ENCODE measurements at regions not wholly inside any gene's neighbourhood (a gene's known extent, or its start where the extent isn't known, plus 50 kb on each side); places are given as distances from the start of the nearest gene placed in this dataset.

DNA sequence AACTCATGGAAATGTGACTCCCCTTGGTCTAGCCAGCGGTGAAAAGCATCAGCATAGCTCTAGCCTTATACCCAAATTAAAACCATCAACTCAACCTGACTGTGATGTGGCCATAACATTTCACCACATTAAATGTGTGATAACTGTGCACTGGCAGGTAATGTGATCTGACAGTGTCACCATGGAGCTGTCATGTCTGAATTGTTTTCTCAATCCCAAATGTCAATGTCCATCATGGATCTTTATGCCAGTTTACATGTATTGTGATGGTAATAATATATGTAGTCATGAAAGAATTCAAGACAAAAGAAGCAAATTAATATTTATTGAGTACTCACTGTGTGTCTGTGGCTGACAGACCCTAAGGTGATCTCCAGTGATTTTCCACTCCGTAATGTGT, 213.4 kb upstream of the EOMES start:
- Histone ChIP-seq H3K36me3 (ENCODE audit: control insufficient read depth, insufficient read depth, low read length) (no peaks in the 10 kb centered on the region), H3K4me1 (ENCODE audit: control insufficient read depth, insufficient read depth, low read length) (no peaks in the 10 kb centered on the region), H3K4me3 (ENCODE audit: low read length) (no peak overlapping the region), H3K27ac (ENCODE audit: low read length) (no peak overlapping the region), H3K27me3 (ENCODE audit: control insufficient read depth, insufficient read depth, low read length) (no peaks in the 10 kb centered on the region), H3K9me3 (replicated peaks; ENCODE audit: control insufficient read depth, low read depth, low read length) (no peaks in the 10 kb centered on the region)
- WGBS (ENCODE audit: insufficient coverage) = no CpG with 5 or more reads among the region's 2 CpGs
- DNase-seq = no peak

DNA sequence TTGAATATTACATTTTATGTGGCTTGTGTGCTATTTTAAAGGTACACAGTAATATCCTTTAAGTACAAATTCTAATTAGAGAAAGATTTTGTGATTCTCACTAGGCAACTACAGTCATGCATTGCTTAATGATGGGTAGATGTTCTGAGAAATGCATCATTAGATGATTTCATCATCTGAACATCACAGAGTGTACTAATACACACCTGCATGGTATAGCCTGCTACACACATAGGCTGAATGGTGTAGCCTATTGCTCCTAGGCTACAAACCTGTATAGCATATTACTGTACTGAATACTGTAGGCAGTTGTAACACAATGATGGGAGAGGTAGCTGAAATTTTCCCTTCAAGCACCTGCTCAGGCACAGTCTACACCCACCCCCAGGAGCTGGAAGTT, 217.4 kb upstream of the EOMES start:
- Histone ChIP-seq H3K4me3 (ENCODE audit: low read length) (no peak overlapping the region), H3K27ac (ENCODE audit: low read length) (no peak overlapping the region), H3K36me3 (ENCODE audit: control insufficient read depth, insufficient read depth, low read length) (no peaks in the 10 kb centered on the region), H3K27me3 (ENCODE audit: control insufficient read depth, insufficient read depth, low read length) (no peaks in the 10 kb centered on the region), H3K9me3 (replicated peaks; ENCODE audit: control insufficient read depth, low read depth, low read length) (no peaks in the 10 kb centered on the region), H3K4me1 (ENCODE audit: control insufficient read depth, insufficient read depth, low read length) (no peaks in the 10 kb centered on the region)
- no peak for DNase-seq

GRCh38 chr3:27939940-27940339, 217.8 kb upstream of the EOMES start:
- no peaks in the 10 kb centered on the region for H3K36me3 ChIP-seq (ENCODE audit: control insufficient read depth, insufficient read depth, low read length)
- no peaks in the 10 kb centered on the region for H3K9me3 ChIP-seq (replicated peaks; ENCODE audit: control insufficient read depth, low read depth, low read length)
- WGBS (ENCODE audit: insufficient coverage) = no CpG with 5 or more reads among the region's 5 CpGs
- H3K4me1 ChIP-seq (ENCODE audit: control insufficient read depth, insufficient read depth, low read length) = no peaks in the 10 kb centered on the region
- no peaks in the 10 kb centered on the region for H3K27me3 ChIP-seq (ENCODE audit: control insufficient read depth, insufficient read depth, low read length)
- no peak for DNase-seq
- H3K27ac ChIP-seq (ENCODE audit: low read length) = no peak overlapping the region
- no peak overlapping the region for H3K4me3 ChIP-seq (ENCODE audit: low read length)

DNA sequence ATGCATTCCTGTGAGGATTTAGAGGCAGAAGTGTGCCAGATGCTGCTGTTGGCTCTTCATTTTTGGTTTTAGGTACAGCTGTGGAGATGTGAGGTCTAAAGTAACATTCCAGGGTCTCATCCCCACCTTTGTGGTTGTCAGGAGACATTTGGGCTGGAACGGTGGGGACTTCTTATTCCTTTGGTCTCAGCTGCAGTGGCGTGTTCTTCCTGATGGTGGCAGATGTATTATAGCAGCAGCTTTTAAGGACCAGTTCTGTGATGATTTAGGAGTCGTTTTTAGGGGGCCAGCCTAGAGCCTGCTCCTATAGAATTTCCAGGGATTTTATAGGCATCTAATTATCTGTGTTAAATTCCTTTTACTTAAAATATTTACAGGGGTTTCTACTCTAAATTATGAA, 221.0 kb upstream of the EOMES start:
- Histone ChIP-seq H3K36me3 (ENCODE audit: control insufficient read depth, insufficient read depth, low read length) (no peaks in the 10 kb centered on the region), H3K4me1 (ENCODE audit: control insufficient read depth, insufficient read depth, low read length) (no peaks in the 10 kb centered on the region), H3K27me3 (ENCODE audit: control insufficient read depth, insufficient read depth, low read length) (no peaks in the 10 kb centered on the region), H3K27ac (ENCODE audit: low read length) (no peak overlapping the region), H3K4me3 (ENCODE audit: low read length) (no peak overlapping the region), H3K9me3 (replicated peaks; ENCODE audit: control insufficient read depth, low read depth, low read length) (no peaks in the 10 kb centered on the region)
- WGBS (ENCODE audit: insufficient coverage) = 20% methylated on average over 1 of the region's 3 CpGs
- peak; percentile 25 for DNase-seq

- WGBS (ENCODE audit: insufficient coverage) = 89% methylated on average over 2 of the region's 4 CpGs
- Histone ChIP-seq H3K36me3 (ENCODE audit: control insufficient read depth, insufficient read depth, low read length) (no peaks in the 10 kb centered on the region), H3K4me1 (ENCODE audit: control insufficient read depth, insufficient read depth, low read length) (no peaks in the 10 kb centered on the region), H3K9me3 (replicated peaks; ENCODE audit: control insufficient read depth, low read depth, low read length) (no peaks in the 10 kb centered on the region), H3K27ac (ENCODE audit: low read length) (no peak overlapping the region), H3K27me3 (ENCODE audit: control insufficient read depth, insufficient read depth, low read length) (no peaks in the 10 kb centered on the region), H3K4me3 (ENCODE audit: low read length) (no peak overlapping the region)
- DNase-seq = no peak
Measured at GRCh38 chr3:27945229-27945628, 223.1 kb upstream of the EOMES start.

DNA sequence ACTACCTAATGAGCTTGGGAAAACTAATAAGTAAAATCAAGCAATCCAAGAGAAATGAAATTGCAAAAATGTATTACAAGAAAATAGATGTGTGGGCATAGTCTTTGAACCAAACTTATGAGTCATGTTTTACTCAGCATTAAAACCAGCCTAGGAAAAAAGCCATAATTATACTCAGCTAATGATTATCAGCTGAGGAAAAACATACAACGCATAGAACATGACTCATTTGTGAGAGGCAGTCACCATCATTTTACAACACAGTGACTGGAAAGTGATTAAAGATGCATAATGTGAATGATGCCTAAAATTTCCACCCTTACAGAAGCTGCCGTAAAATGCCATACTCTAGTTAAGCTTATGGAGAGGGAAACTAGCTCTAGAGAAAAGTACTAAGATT, 238.0 kb upstream of the EOMES start:
- Histone ChIP-seq H3K27me3 (ENCODE audit: control insufficient read depth, insufficient read depth, low read length) (no peaks in the 10 kb centered on the region), H3K9me3 (replicated peaks; ENCODE audit: control insufficient read depth, low read depth, low read length) (no peaks in the 10 kb centered on the region), H3K4me1 (ENCODE audit: control insufficient read depth, insufficient read depth, low read length) (no peaks in the 10 kb centered on the region), H3K27ac (ENCODE audit: low read length) (no peak overlapping the region), H3K4me3 (ENCODE audit: low read length) (no peak overlapping the region), H3K36me3 (ENCODE audit: control insufficient read depth, insufficient read depth, low read length) (no peaks in the 10 kb centered on the region)
- no peak for DNase-seq
- WGBS (ENCODE audit: insufficient coverage) = no CpG with 5 or more reads among the region's 2 CpGs

GRCh38 chr3:27963519-27963918, 241.4 kb upstream of the EOMES start:
- no peak for DNase-seq
- no peaks in the 10 kb centered on the region for H3K27me3 ChIP-seq (ENCODE audit: control insufficient read depth, insufficient read depth, low read length)
- WGBS (ENCODE audit: insufficient coverage) = no CpG with 5 or more reads among the region's 3 CpGs
- no peaks in the 10 kb centered on the region for H3K36me3 ChIP-seq (ENCODE audit: control insufficient read depth, insufficient read depth, low read length)
- H3K4me1 ChIP-seq (ENCODE audit: control insufficient read depth, insufficient read depth, low read length) = no peaks in the 10 kb centered on the region
- no peak overlapping the region for H3K4me3 ChIP-seq (ENCODE audit: low read length)
- no peak overlapping the region for H3K27ac ChIP-seq (ENCODE audit: low read length)
- no peaks in the 10 kb centered on the region for H3K9me3 ChIP-seq (replicated peaks; ENCODE audit: control insufficient read depth, low read depth, low read length)

DNA sequence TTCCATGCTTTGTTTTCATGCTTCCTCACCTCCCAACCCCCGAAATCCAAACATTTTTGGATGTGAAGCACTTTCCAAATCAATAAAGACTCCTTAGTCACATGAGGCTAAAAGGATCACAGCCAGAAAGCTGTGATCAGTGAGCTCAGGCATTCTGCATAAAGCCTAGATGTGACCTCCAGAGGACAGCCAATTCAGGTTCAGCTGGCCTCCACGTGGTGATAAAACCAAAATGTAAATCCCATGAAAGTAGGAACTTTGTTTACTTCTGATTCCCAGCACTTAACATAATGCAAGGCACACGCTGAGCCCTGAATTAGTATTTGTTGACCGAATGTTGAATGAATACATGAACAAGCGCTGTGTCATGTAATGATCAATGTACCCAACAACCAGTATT, 249.5 kb upstream of the EOMES start:
- no peaks in the 10 kb centered on the region for H3K4me1 ChIP-seq (ENCODE audit: control insufficient read depth, insufficient read depth, low read length)
- H3K9me3 ChIP-seq (replicated peaks; ENCODE audit: control insufficient read depth, low read depth, low read length) = no peaks in the 10 kb centered on the region
- no peaks in the 10 kb centered on the region for H3K36me3 ChIP-seq (ENCODE audit: control insufficient read depth, insufficient read depth, low read length)
- no peaks in the 10 kb centered on the region for H3K27me3 ChIP-seq (ENCODE audit: control insufficient read depth, insufficient read depth, low read length)
- no peak overlapping the region for H3K4me3 ChIP-seq (ENCODE audit: low read length)
- no peak for DNase-seq
- WGBS (ENCODE audit: insufficient coverage) = 33% methylated on average over 1 of the region's 5 CpGs
- H3K27ac ChIP-seq (ENCODE audit: low read length) = no peak overlapping the region

- peak; percentile 34 for DNase-seq
- no CpG with 5 or more reads among the region's 2 CpGs for WGBS (ENCODE audit: insufficient coverage)
- Histone ChIP-seq H3K27me3 (ENCODE audit: control insufficient read depth, insufficient read depth, low read length) (no peaks in the 10 kb centered on the region), H3K36me3 (ENCODE audit: control insufficient read depth, insufficient read depth, low read length) (no peaks in the 10 kb centered on the region), H3K4me3 (ENCODE audit: low read length) (no peak overlapping the region), H3K4me1 (ENCODE audit: control insufficient read depth, insufficient read depth, low read length) (no peaks in the 10 kb centered on the region), H3K27ac (ENCODE audit: low read length) (no peak overlapping the region), H3K9me3 (replicated peaks; ENCODE audit: control insufficient read depth, low read depth, low read length) (no peaks in the 10 kb centered on the region)
Measured at GRCh38 chr3:27976933-27977332, 254.8 kb upstream of the EOMES start.

DNA sequence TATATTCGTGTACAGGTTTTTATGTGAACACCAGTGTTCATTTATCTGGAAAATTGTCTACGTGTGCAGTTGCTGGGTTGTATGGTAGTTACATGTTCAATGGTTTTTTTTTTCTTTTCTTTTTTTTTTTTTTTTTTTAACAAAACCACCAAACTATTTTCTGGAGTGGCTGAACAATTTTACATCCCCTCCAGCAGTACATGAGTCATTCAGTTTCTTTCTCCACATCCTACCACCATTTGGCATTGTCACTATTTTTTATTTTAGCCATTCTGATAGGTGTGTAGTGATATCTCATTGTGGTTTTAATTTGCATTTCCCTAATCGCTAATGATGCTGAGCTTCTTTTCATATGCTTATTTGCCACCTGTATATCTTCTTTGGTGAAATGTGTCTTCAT, 256.3 kb upstream of the EOMES start:
- no CpG with 5 or more reads among the region's 3 CpGs for WGBS (ENCODE audit: insufficient coverage)
- DNase-seq = no peak
- Histone ChIP-seq H3K27ac (ENCODE audit: low read length) (no peak overlapping the region), H3K4me1 (ENCODE audit: control insufficient read depth, insufficient read depth, low read length) (no peaks in the 10 kb centered on the region), H3K36me3 (ENCODE audit: control insufficient read depth, insufficient read depth, low read length) (no peaks in the 10 kb centered on the region), H3K4me3 (ENCODE audit: low read length) (no peak overlapping the region), H3K27me3 (ENCODE audit: control insufficient read depth, insufficient read depth, low read length) (no peaks in the 10 kb centered on the region), H3K9me3 (replicated peaks; ENCODE audit: control insufficient read depth, low read depth, low read length) (no peaks in the 10 kb centered on the region)

DNA sequence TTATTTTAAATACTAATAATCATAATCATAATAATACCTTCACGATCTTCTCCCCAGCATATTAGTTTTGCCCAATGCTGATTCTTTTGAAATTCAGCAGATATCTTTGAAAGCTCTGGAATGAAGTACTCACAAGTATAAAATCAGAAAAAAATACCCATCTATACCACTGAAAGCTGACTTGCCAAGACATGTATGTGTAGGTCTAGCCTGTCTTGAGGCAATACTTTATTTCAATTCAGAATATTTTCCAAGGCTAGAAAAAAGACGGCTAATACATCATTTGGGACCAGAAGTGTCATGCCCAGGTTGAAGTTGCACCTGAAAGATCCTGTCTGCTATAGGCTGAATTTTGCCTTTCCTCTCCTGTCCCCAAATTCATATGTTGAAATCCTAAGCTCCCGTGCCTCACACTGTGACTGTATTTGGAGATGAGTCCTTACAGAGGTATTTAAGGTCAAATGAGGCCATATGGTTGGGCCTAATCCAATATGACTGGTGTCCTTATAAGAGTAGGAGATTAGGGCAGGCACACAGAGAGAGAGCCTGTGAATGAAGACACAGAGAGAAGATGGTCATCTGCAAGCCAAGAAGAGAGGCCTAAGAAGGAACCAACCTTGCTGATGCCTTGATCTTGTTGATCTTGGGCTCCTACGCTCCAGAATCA, 255.9 kb upstream of the CMC1 start:
- 83% methylated on average over 1 of the region's 4 CpGs for WGBS (ENCODE audit: insufficient coverage)
- Histone ChIP-seq H3K9me3 (replicated peaks; ENCODE audit: control insufficient read depth, low read depth, low read length) (no peaks in the 10 kb centered on the region), H3K27me3 (ENCODE audit: control insufficient read depth, insufficient read depth, low read length) (no peaks in the 10 kb centered on the region), H3K4me1 (ENCODE audit: control insufficient read depth, insufficient read depth, low read length) (no peaks in the 10 kb centered on the region), H3K36me3 (ENCODE audit: control insufficient read depth, insufficient read depth, low read length) (no peaks in the 10 kb centered on the region), H3K4me3 (ENCODE audit: low read length) (no peak overlapping the region), H3K27ac (ENCODE audit: low read length) (no peak overlapping the region)
- DNase-seq = no peak
